Choroid plexus epithelial cell (primary cell): ENCODE measurements at regions not wholly inside any gene's neighbourhood (a gene's known extent, or its start where the extent isn't known, plus 50 kb on each side); places are given as distances from the start of the nearest gene placed in this dataset.

ENCODE experiments used
- DNase-seq: peaks from one replicate; pipeline ENCODE4 v3.0.0-alpha.2; 2010; ENCODE audit warnings: low read depth
- H3K4me3 ChIP-seq: 2 replicates; pipeline ENCODE4 v1.5.1; 2011; ENCODE audit warnings: low read depth, mild to moderate bottlenecking, control low read depth, low read length, moderate library complexity
- TF ChIP-seq, protein P1 (sequence below): conservative IDR thresholded peaks from 2 replicates; pipeline ENCODE4 v1.5.1; 2011; ENCODE audit warnings: low read depth, mild to moderate bottlenecking, control low read depth, inconsistent platforms, low read length, moderate library complexity

GRCh38 chr15:62756326-62756994, 286.1 kb upstream of the TPM1 start:
- no peak overlapping the region for H3K4me3 ChIP-seq
- no peak for DNase-seq
- TF ChIP-seq, protein P1, sequence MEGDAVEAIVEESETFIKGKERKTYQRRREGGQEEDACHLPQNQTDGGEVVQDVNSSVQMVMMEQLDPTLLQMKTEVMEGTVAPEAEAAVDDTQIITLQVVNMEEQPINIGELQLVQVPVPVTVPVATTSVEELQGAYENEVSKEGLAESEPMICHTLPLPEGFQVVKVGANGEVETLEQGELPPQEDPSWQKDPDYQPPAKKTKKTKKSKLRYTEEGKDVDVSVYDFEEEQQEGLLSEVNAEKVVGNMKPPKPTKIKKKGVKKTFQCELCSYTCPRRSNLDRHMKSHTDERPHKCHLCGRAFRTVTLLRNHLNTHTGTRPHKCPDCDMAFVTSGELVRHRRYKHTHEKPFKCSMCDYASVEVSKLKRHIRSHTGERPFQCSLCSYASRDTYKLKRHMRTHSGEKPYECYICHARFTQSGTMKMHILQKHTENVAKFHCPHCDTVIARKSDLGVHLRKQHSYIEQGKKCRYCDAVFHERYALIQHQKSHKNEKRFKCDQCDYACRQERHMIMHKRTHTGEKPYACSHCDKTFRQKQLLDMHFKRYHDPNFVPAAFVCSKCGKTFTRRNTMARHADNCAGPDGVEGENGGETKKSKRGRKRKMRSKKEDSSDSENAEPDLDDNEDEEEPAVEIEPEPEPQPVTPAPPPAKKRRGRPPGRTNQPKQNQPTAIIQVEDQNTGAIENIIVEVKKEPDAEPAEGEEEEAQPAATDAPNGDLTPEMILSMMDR = no peak

DNA sequence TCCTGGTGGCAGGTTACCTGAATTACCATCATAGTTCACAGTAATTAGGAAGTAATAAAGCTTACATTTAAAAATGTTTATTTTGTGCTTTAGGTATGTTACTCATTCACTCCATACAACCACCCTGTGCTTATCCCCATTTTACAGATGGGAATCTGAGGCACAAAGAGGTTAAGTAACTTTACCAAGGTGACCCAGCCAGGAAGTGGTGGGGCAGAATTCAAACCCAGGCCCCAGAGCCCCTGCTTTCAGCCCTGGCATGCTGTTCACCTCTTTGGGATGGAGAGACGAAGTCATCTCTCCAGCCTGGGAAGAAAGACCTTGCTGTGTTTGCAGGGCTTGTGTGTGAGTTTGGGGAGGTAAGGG, 285.6 kb upstream of the TPM1 start:
- no peak for DNase-seq
- no peak overlapping the region for H3K4me3 ChIP-seq
- TF ChIP-seq, protein P1 = no peak

- no peak for DNase-seq
- TF ChIP-seq, protein P1 = no peak
- H3K4me3 ChIP-seq = no peak overlapping the region
Observed at GRCh38 chr15:62757535-62757934, 285.0 kb upstream of the TPM1 start.

DNA sequence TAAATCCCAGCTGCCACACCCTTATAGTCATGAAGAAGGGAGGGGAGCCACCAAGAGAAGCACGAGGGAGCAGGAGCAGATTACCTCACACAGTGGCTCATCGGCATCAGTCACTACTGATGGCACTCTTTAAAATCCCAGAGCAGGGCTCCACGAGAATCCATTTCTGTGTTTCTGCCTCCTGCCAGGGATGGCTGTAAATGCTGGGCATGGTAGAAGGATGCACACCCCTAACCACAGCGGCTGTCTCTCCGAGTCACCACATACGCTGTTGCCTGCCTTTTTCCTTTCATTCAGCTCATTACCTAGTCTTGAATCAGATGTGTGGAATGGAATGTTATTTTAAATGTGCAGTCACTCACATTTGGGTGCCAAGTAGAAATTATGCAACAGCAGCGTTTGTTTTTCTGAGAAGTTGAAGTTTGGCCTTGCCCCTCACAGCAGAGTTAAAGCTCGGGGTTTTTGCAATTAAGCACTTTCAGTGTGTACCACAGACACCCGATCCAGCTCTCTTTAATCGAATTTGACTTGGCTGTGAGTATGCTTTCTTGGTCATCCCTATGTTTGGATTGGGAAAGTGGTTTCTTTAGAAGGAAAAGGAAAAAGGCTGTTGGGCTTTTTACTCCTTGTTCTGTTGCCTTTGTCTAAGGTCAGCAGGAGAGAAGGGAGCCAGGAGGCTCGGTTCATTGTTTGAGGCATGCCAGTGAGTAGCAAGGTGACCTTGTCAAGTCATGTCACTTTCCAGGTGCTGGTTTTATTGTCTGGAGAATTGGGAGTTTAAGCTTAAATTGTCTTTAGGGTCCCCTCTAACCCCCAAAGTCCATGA, 284.2 kb upstream of the TPM1 start:
- DNase-seq = peak; percentile 90
- no peak overlapping the region for H3K4me3 ChIP-seq

DNA sequence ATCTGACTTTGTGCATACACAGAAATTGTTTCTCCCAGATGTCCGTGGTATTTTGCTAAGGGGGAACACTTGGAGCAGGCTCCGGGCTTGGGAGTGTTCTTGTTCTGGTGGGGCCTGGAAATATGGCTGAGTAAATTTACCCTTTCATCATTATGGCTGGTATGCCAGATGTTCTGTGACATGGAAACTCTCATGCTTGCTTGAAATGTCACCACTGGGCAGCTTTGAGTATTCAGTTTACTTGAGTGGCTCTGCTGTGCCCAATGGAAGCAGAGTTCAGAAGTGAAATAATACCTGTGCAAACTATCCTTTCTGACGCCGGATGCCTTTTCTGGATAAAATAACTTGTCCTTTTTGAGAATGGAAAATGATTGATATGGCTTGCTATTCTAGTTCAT, 283.6 kb upstream of the TPM1 start:
- no peak for DNase-seq
- TF ChIP-seq, protein P1 = no peak
- no peak overlapping the region for H3K4me3 ChIP-seq

More for the DNA sequence above, 284.2 kb upstream of the TPM1 start:
- TF ChIP-seq, protein P1 = no peak

DNA sequence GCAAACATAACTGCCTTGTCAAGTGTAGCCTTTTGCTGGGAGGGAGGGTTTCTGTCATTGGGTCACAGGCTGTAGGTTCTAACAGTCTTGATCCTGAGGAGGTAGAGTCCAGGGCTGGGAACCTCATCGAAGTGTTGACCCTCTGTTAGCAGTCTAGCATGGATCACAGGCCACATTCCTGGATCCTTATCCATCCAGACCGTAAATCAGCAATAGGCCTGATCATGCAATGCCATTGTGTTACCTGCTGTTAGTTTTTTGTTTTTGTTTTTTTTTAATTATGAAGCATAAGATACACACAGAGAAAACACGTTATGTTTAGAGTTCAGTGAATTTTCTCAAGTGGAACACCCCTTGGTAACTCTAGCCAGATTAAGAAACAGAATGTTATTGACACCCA, 282.0 kb upstream of the TPM1 start:
- DNase-seq = no peak
- TF ChIP-seq, protein P1 = no peak

More for the DNA sequence above, 282.0 kb upstream of the TPM1 start:
- no peak overlapping the region for H3K4me3 ChIP-seq
